ENCODE measurements at regions not wholly inside any gene's neighbourhood (a gene's known extent, or its start where the extent isn't known, plus 50 kb on each side); places are given as distances from the start of the nearest gene placed in this dataset.

DNA sequence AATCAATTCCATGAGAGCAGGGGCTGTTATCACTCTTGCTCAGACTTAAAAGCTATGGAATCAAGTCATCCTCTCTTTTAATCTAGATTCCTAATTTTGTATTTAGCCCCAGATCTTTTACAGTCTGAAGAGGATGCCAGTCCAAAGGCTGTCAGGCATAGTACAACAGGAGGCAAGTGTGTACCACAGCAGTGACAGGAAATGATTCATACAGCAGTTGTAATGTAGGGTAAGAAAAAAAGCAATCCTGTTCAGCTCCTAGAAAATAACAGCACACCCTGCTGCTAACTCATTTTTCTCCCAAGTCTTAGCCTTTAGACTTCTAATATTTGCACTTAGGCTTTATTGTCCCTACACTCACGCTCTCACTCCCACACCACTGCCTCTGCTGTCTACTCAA lies 127.8 kb upstream of the SYT4 start:
- TF ChIP-seq, protein P1, sequence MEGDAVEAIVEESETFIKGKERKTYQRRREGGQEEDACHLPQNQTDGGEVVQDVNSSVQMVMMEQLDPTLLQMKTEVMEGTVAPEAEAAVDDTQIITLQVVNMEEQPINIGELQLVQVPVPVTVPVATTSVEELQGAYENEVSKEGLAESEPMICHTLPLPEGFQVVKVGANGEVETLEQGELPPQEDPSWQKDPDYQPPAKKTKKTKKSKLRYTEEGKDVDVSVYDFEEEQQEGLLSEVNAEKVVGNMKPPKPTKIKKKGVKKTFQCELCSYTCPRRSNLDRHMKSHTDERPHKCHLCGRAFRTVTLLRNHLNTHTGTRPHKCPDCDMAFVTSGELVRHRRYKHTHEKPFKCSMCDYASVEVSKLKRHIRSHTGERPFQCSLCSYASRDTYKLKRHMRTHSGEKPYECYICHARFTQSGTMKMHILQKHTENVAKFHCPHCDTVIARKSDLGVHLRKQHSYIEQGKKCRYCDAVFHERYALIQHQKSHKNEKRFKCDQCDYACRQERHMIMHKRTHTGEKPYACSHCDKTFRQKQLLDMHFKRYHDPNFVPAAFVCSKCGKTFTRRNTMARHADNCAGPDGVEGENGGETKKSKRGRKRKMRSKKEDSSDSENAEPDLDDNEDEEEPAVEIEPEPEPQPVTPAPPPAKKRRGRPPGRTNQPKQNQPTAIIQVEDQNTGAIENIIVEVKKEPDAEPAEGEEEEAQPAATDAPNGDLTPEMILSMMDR (conservative IDR thresholded peaks at IDR 0.05 in 1 of 2, IDR thresholded peaks at IDR 0.05 in 1 of 2; ENCODE audit: low read depth in 1 of 2, low read length in 2 of 2) = no peak
- no peak for TF ChIP-seq EZH2 (IDR thresholded peaks at IDR 0.05; ENCODE audit: low read length, missing control alignments)
